HUDEP-2 (cell line): ENCODE measurements at regions not wholly inside any gene's neighbourhood (a gene's known extent, or its start where the extent isn't known, plus 50 kb on each side); places are given as distances from the start of the nearest gene placed in this dataset.

Source experiments
- DNase-seq, 76 experiments: peaks; one replicate each; lab custom pipeline; 2025; ENCODE audit not compliant: unreplicated experiment in 76 of 76; lab: John Stamatoyannopoulos, UW

- no peak for DNase-seq
Observed at GRCh38 chr21:43277481-43278351, 108.9 kb downstream of the CRYAA start.

- DNase-seq, result no peak
Observed at GRCh38 chr21:43276811-43277210, 108.0 kb downstream of the CRYAA start.

DNA sequence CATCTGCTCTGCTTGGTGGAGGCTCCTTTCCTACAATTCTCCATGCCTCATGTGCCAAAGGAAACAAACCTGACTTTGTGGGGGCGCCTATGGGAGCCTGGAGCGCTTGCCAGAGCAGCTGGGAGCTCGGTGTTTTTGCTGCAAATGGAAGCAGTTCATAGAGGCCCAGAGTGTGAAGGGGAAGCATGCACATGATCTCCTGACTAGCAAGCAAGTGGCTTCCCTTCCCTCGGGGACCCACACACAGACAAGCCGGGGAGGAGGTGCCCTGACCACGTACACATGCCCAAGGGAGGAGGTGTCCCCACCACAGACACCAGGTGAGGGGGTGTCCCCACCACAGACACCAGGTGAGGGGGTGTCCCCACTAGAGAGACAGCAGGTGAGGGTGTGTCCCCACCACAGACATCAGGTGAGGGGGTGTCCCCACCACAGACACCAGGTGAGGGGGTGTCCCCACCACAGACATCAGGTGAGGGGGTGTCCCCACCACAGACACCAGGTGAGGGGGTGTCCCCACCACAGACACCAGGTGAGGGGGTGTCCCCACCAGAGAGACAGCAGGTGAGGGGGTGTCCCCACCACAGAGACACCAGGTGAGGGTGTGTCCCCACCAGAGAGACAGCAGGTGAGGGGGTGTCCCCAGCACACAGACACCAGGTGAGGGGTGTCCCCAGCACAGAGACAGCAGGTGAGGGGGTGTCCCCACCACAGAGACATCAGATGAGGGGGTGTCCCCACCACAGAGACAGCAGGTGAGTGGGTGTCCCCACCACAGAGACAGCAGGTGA is 106.8 kb downstream of the CRYAA start:
- no peak for DNase-seq

DNA sequence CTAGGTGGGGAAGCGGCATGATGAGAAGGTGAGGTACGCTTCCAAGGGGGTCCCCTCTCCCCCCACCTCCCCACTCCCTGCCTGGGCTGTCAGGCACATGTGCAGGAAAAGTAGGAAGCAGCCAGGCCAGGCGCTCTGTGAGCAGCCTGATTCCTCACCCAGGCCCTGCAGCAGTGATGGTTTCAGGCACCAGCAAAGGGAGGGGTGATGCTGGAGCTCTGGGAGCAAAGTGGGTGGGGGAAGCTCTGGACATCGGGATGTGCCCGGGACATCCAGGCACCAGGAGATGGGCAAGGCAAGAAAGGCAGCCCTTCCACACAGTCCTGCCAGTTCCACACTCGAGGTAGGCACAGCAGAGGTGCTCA is 106.1 kb downstream of the CRYAA start:
- no peak for DNase-seq

- DNase-seq, result no peak
Observed at GRCh38 chr21:43274022-43274945, 105.5 kb downstream of the CRYAA start.

- DNase-seq, result no peak
Observed at GRCh38 chr21:43273708-43274021, 104.9 kb downstream of the CRYAA start.

- DNase-seq, result no peak
Observed at GRCh38 chr21:43273016-43273707, 104.4 kb downstream of the CRYAA start.

DNA sequence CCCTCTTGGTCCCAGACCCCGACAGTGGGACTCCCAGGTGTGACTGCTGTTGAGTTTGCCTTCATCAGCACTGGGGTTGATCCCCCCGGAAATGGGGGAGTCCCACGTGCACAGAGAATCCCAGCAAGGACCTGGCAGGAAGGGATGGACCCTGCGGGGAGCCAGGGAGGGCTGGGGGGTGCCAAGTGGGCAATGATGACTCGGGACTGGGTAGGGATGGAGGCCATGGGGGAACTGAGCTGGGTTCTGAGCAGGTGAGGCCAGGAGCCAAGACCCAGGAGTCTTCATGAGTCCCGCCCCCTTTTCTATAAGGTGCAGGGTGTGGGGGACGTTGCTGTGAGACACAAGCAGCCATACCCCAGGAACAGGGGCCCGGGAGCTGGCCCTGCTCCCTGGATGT is 103.8 kb downstream of the CRYAA start:
- no peak for DNase-seq

DNA sequence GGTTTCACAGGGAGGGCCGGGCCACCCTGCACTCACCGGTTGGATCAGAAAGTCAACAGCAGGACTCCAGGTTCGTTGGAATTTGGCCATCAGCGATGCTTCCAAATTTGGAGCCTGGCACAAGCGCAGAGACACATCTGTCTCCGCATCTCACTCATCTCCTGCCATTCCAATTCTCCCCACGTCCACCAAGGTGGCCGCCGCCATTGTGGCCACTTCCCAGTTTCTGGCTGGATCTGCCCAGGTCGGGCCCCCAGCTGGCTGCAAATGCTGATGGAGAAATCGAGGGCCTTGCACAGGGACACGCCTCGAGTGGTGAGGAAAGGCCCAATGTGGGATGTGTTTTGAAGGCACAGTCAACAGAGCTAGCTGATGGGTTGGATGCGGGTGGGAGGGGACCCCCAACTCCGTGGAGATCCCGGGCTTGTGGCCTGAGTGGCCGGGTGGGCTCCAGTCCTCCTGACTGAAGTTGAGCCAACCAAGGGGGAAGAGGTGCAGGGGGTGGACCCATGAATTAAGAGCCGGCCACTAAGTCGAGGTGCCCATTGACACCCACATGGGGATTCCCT is 102.7 kb downstream of the CRYAA start:
- no peak for DNase-seq

- no peak for DNase-seq
Observed at GRCh38 chr21:43270800-43271301, 102.0 kb downstream of the CRYAA start.

GRCh38 chr21:43269957-43270705 is 101.3 kb downstream of the CRYAA start:
- DNase-seq, result no peak

GRCh38 chr21:43269440-43269839 is 100.6 kb downstream of the CRYAA start:
- no peak for DNase-seq

DNA sequence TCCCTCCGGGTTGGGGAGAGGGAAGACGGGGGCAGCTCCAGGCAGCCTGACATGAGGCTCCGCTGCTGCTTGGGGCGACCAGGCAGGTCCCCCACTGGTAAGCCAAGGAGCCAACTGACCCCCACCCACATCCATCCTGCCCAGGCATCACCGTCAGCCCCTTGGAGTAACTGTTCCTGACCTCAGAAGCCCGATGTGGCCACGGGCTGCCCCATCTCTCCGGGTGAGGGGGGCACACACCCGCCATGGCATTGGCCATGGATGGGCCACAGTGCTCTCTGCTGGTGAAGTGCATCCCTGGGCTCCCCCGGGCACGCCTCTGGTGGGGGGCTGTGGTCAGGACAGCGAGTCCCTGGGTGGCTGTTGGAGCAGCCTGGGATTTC is 100.0 kb downstream of the CRYAA start:
- no peak for DNase-seq

DNA sequence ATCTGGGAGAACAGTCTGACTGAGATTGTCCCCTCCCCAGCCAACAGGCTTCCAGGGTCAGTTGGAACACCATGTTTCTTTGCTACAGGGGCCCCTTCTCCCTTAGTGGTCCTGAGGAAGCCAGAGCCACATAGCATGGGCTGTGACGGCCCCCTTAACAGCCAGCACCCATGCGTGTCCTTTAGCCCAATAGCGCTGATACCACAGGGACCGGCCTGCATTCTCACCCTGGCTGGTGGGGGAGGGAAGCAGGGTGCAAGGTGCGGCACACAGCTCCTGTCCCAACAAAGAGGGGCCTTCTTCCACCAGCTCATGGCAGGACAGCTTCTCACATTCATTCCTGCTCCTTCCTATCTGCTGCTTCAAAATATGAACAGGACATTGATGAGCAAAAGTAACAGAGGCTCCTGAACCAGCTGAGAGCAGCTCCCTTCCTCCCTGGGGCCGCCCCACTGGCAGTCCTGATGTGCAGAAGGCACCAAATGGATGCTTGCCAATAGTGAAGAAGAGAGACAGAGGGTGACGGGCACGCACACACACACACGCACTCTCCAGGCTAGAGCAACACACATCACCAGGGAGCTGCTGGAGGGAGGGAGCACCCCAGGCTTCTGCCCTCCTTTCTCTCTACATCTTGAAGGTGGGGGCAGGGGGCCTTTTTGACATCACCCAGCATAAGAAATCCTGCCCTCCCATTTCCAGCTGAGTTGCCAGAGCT is 99.4 kb downstream of the CRYAA start:
- no peak for DNase-seq

GRCh38 chr21:43267391-43268085 is 98.7 kb downstream of the CRYAA start:
- no peak for DNase-seq

- no peak for DNase-seq
Observed at GRCh38 chr21:43266534-43266933, 97.7 kb downstream of the CRYAA start.

DNA sequence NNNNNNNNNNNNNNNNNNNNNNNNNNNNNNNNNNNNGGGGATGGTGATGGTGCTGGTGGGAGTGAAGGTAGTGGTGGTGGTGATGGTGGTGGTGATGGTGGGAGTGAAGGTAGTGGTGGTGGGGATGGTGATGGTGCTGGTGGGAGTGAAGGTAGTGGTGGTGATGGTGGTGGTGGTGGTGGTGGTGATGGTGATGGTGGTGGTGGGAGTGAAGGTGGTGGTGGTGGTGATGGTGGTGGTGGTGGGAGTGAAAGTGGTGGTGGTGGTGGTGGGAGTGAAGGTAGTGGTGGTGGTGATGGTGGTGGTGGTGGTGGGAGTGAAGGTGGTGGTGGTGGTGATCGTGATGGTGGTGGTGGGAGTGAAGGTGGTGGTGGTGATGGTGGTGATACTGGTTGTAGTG is 93.6 kb downstream of the CRYAA start:
- DNase-seq, result no peak
